ENCODE measurements at regions not wholly inside any gene's neighbourhood (a gene's known extent, or its start where the extent isn't known, plus 50 kb on each side); places are given as distances from the start of the nearest gene placed in this dataset.

DNA sequence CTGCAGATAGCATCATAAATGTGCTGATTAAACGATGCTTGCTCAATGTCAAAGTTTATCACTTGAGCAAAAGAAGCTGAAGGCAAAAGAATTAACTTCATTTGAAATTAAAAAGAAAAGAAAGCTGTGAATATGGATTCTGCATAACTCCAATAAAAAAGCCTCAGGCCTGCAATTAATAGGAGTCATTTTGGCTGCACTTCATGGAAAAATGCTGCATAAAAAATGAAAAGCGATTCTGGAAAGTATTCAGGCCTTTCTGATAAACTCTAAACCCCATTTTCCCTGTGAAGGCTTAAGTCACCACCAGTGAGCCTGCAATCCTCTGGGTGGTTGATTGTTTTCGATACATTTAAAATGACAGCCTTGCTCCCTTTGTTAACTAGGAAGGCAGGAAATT, 1793.4 kb downstream of the SUCLG1 start:
- CTCF ChIA-PET: no interaction called here
- no peaks in the 10 kb centered on the region for H3K36me3 Mint-ChIP-seq
- H3K9me3 Mint-ChIP-seq (ENCODE audit: low read depth): peaks cover 7% of the 10 kb centered on the region
- H3K4me1 Mint-ChIP-seq: no peaks in the 10 kb centered on the region
- no peak overlapping the region for H3K4me3 Mint-ChIP-seq
- no peak for ATAC-seq
- no peak for DNase-seq
- H3K27ac Mint-ChIP-seq: no peak overlapping the region
- no peaks in the 10 kb centered on the region for H3K27me3 Mint-ChIP-seq

DNA sequence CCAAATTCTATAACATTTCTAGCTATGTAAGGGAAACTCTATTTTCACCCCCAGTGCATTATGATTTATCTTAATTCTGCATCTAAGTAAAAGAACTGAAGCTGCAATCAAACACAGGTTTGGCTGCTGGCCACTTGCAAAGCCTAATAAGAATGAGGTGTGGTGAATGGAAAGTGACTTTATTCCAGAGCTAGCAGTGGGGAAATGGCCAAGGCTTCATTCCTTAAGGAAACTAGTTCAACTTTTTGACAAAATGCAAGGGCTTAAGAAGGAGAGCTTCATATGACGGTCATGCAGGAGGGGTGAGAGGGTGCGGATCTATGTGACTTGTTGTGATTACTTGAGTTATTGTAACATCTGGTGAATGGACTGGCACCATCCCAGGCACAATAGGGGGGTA, 1802.0 kb downstream of the SUCLG1 start:
- CTCF ChIA-PET: no interaction called here

DNA sequence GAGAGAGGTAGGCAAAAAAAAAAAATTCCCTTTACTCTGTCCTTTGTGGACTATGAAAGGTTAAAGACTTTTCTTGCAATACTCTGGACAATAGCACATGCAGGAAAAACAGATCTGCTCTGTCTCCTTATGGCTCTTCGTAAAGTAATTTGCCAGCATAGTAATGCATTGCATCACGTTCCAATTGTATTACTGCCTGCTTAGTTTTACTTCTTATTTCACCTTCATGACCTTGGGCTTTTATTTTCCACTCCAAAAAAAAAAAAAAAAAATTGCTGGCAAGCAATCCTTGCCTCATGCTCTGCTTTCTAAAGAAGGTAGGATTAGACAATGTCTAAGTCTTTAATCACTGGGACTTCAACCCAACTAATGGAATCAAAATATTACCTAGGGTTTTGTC, 1802.7 kb downstream of the SUCLG1 start:
- DNase-seq: no peak
- H3K4me1 Mint-ChIP-seq: no peaks in the 10 kb centered on the region
- H3K27ac Mint-ChIP-seq: no peak overlapping the region
- no peak for ATAC-seq
- H3K27me3 Mint-ChIP-seq: no peaks in the 10 kb centered on the region
- H3K9me3 Mint-ChIP-seq (ENCODE audit: low read depth): peaks cover 6% of the 10 kb centered on the region
- no peaks in the 10 kb centered on the region for H3K36me3 Mint-ChIP-seq
- CTCF ChIA-PET: no interaction called here
- no peak overlapping the region for H3K4me3 Mint-ChIP-seq

More for the DNA sequence above, 1802.0 kb downstream of the SUCLG1 start:
- no peak overlapping the region for H3K27ac Mint-ChIP-seq
- peaks cover 6% of the 10 kb centered on the region for H3K9me3 Mint-ChIP-seq (ENCODE audit: low read depth)
- no peaks in the 10 kb centered on the region for H3K36me3 Mint-ChIP-seq
- no peak for ATAC-seq
- no peak for DNase-seq
- H3K27me3 Mint-ChIP-seq: no peaks in the 10 kb centered on the region
- no peak overlapping the region for H3K4me3 Mint-ChIP-seq
- H3K4me1 Mint-ChIP-seq: no peaks in the 10 kb centered on the region

DNA sequence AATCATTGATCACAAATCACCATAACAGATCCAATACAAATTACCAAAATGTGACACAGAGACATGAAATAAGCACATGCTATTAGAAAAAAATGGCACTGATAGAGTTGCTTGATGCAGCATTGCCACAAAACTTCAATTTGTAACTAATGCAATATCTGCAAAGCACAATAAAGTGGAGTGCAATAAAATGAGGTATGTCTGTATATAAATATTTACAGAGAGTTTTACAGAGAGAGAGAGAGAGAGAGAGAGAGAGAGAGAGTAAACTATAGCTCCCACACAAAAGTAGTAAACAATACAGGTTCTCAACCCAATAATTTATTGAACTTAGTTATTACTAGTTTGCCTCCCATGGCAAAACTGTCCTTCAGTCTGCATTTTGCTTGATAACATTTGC, 1807.0 kb downstream of the SUCLG1 start:
- no peaks in the 10 kb centered on the region for H3K27me3 Mint-ChIP-seq
- no peaks in the 10 kb centered on the region for H3K36me3 Mint-ChIP-seq
- H3K4me1 Mint-ChIP-seq: no peaks in the 10 kb centered on the region
- H3K4me3 Mint-ChIP-seq: no peak overlapping the region
- H3K9me3 Mint-ChIP-seq (ENCODE audit: low read depth): peaks cover 16% of the 10 kb centered on the region
- no peak overlapping the region for H3K27ac Mint-ChIP-seq
- no peak for ATAC-seq
- no peak for DNase-seq
- CTCF ChIA-PET: no interaction called here

DNA sequence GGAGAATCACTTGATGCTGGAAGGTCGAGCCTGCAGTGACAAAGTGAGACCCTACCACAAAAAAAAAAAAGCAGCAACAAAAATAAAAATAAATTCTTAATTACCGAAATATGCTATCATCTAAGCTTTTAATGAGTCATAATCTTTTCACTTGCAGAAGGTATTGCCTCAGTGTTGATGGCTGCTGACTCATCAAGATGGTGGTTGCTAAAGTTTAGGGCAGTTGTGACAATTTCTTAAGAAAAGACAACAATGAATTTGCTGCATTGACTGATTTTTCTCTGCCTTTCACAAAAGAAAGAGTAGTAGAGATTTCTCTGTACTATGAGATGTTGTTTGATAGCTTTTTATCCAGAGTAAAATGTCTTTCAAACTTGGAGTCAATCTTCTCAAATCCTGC, 1809.0 kb downstream of the SUCLG1 start:
- Mint-ChIP-seq H3K4me3 (no peak overlapping the region), H3K9me3 (ENCODE audit: low read depth) (peaks cover 19% of the 10 kb centered on the region), H3K36me3 (no peaks in the 10 kb centered on the region), H3K27me3 (no peaks in the 10 kb centered on the region), H3K4me1 (no peaks in the 10 kb centered on the region), H3K27ac (no peak overlapping the region)
- DNase-seq: no peak
- CTCF ChIA-PET: no interaction called here
- ATAC-seq: no peak

DNA sequence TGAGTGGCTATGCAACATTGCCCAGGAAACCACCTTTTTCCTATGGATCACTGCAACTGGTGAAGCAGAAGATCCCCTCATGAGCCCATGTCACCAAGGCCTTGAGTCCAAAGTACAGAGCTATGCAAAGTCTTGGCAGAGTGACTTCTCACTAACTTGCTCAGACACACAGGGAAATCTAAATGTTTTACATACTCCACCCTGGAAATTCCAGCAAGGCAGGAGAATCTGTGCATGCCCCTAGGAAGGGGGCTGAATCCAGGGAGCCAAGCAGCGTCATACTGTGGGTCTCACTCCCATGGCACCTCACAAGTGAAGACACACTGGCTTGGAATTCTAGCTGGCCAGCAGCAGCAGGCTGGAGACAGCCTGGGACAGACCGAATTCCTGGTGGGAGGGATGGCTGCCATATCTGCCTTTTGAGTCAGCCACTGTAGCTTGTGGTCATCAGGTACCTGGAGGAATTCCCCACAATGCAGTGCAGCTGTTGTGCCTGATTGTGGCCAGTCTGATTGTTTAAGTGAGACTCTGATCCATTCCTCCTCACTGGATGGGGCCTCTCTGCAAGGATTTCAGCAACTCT, 1817.4 kb downstream of the SUCLG1 start:
- CTCF ChIA-PET: no interaction called here
- DNase-seq (no peak), ATAC-seq (no peak)
- H3K27ac Mint-ChIP-seq: no peak overlapping the region
- H3K36me3 Mint-ChIP-seq: no peaks in the 10 kb centered on the region
- H3K9me3 Mint-ChIP-seq (ENCODE audit: low read depth): peaks cover 19% of the 10 kb centered on the region
- no peak overlapping the region for H3K4me3 Mint-ChIP-seq
- H3K27me3 Mint-ChIP-seq: no peaks in the 10 kb centered on the region
- H3K4me1 Mint-ChIP-seq: no peaks in the 10 kb centered on the region

DNA sequence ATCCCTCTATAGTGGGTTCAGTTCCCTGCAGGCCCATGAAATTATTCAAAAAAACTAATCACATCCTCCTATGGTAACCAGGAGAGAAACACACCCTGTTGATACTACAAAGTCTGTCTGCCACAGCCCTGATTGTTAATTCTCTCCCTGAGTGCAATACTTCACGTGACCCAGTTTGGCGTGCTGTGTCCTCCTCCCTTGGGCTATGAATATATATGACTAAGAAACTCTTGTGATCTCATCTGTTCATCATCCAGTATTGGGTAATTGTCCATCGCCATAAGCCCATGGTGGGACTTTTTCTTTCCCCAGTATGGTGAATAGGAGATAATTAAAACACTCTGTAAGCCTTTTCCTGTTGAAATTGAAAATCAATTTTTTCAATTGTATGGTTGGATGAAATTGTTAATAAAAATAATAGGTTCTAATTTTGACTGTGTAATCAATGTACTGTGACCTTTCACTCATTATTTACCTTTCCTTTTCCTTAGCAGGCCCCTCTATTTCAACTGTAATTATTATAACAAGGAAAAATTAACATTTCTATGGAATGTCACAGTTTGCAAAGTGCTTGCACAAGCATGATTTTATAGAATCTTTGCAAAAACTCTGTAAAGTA, 1822.6 kb downstream of the SUCLG1 start:
- H3K4me3 Mint-ChIP-seq: no peak overlapping the region
- H3K4me1 Mint-ChIP-seq: no peaks in the 10 kb centered on the region
- DNase-seq: no peak
- CTCF ChIA-PET: no interaction called here
- no peak overlapping the region for H3K27ac Mint-ChIP-seq
- ATAC-seq: no peak
- no peaks in the 10 kb centered on the region for H3K27me3 Mint-ChIP-seq
- H3K9me3 Mint-ChIP-seq (ENCODE audit: low read depth): peaks cover 14% of the 10 kb centered on the region
- H3K36me3 Mint-ChIP-seq: no peaks in the 10 kb centered on the region

DNA sequence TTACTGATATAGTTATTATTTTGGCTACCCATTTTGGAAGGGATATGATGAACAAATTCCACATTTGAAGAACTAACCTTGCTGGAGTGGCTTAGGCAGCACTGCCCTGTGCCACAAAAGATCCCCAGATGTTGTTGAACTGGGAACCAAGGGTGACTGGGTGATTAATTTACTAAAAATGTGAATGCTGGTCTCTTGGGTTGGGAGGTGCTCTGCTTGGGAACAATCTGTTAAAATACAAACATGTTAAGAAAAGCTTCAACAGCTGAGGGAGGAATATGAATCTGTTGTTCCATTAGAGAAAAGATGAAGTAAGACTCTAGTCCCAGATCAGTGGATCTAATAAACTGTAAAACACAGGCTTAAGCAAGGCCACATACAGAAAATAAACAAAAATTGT, 1860.1 kb downstream of the SUCLG1 start:
- H3K4me3 Mint-ChIP-seq: no peak overlapping the region
- H3K36me3 Mint-ChIP-seq: no peaks in the 10 kb centered on the region
- no peaks in the 10 kb centered on the region for H3K27me3 Mint-ChIP-seq
- no peak overlapping the region for H3K27ac Mint-ChIP-seq
- CTCF ChIA-PET: no interaction called here
- DNase-seq (no peak), ATAC-seq (no peak)
- H3K9me3 Mint-ChIP-seq (ENCODE audit: low read depth): peaks cover 2% of the 10 kb centered on the region
- no peaks in the 10 kb centered on the region for H3K4me1 Mint-ChIP-seq

DNA sequence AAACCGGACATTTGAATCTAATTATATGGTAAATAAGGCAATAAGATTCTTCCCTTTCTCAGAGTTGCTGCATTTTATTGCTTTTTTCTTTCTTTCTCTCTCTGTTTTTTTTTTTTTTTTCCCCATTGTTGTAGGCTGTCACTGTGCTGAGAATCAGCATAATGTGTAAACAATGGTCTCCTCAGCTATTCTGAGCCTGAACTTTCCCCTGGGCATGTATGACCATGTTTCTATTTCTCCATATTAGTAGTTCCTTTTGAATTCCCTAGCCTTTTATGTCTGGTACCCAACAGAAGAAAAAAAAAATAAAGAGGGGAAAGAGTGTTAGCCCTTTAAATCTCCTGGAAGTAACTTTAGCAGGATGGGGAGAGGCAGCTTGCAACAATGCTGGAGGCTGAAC, 1862.5 kb downstream of the SUCLG1 start:
- CTCF ChIA-PET: no interaction called here
- H3K4me3 Mint-ChIP-seq: no peak overlapping the region
- no peak overlapping the region for H3K27ac Mint-ChIP-seq
- DNase-seq (no peak), ATAC-seq (no peak)
- no peaks in the 10 kb centered on the region for H3K4me1 Mint-ChIP-seq
- peaks cover 3% of the 10 kb centered on the region for H3K9me3 Mint-ChIP-seq (ENCODE audit: low read depth)
- H3K27me3 Mint-ChIP-seq: no peaks in the 10 kb centered on the region
- no peaks in the 10 kb centered on the region for H3K36me3 Mint-ChIP-seq

DNA sequence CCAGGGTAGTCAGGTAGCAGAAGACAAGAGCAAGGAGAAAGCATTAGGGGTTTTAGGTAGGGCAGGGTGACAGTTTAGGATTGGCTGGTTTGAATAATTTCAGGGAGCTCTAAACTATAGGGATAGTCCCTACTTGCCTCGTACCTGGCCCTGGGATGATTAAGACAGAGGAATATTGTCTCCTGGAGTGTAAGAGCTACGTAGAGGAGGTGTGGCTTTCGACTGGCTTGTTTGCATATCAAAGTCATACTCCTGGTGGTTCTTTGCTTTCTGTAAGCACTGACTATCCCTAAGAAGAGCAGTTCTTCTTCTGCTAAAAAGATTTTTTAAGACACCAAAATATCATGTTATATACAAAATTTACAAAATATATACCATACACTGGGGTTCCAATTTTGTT, 1867.4 kb downstream of the SUCLG1 start:
- Mint-ChIP-seq H3K4me3 (no peak overlapping the region), H3K27me3 (no peaks in the 10 kb centered on the region), H3K9me3 (ENCODE audit: low read depth) (peaks cover 7% of the 10 kb centered on the region), H3K4me1 (no peaks in the 10 kb centered on the region), H3K27ac (no peak overlapping the region), H3K36me3 (no peaks in the 10 kb centered on the region)
- CTCF ChIA-PET: no interaction called here
- ATAC-seq: no peak
- DNase-seq: no peak

DNA sequence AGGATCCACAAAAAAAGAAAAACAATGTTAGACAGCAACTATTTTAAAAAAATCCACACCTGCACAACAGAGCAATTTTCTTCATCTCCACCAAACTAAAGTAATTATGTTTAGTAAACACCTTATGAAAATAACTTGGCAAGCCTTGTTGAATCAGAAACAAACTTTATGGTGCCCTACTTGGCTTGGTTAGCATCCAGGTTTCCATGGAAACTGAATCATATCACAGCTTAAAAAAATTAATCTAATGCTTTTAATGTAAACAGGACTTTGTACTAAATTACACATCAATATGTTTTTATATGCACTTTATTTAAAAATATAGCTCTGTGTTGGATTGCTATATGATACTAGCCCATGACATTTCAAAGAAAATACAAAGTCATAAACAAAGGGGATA, 1882.4 kb downstream of the SUCLG1 start:
- no peaks in the 10 kb centered on the region for H3K4me1 Mint-ChIP-seq
- H3K4me3 Mint-ChIP-seq: no peak overlapping the region
- CTCF ChIA-PET: no interaction called here
- H3K27me3 Mint-ChIP-seq: no peaks in the 10 kb centered on the region
- H3K27ac Mint-ChIP-seq: no peak overlapping the region
- no peak for ATAC-seq
- DNase-seq: no peak
- peaks cover 12% of the 10 kb centered on the region for H3K9me3 Mint-ChIP-seq (ENCODE audit: low read depth)
- no peaks in the 10 kb centered on the region for H3K36me3 Mint-ChIP-seq

DNA sequence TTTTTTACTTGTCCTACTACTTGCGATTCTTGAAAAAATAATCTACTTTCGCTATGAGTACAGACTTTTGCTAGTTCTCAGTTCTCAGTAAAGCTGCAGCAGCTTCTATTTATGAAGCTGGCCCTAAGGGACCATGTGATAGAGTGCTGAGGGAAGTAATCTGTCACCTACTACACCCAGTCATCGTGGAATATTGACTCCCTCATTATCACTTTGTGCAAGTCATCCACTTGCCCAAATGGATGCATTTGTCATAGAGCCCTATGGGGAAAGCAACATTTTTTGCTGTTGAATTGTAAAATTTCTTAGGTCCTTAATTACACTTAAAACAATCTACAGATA, 1919.8 kb downstream of the SUCLG1 start:
- Mint-ChIP-seq H3K36me3 (no peaks in the 10 kb centered on the region), H3K27me3 (no peaks in the 10 kb centered on the region), H3K27ac (no peak overlapping the region), H3K4me3 (no peak overlapping the region), H3K4me1 (no peaks in the 10 kb centered on the region), H3K9me3 (ENCODE audit: low read depth) (peaks cover 7% of the 10 kb centered on the region)
- DNase-seq (no peak), ATAC-seq (no peak)
- CTCF ChIA-PET: no interaction called here

DNA sequence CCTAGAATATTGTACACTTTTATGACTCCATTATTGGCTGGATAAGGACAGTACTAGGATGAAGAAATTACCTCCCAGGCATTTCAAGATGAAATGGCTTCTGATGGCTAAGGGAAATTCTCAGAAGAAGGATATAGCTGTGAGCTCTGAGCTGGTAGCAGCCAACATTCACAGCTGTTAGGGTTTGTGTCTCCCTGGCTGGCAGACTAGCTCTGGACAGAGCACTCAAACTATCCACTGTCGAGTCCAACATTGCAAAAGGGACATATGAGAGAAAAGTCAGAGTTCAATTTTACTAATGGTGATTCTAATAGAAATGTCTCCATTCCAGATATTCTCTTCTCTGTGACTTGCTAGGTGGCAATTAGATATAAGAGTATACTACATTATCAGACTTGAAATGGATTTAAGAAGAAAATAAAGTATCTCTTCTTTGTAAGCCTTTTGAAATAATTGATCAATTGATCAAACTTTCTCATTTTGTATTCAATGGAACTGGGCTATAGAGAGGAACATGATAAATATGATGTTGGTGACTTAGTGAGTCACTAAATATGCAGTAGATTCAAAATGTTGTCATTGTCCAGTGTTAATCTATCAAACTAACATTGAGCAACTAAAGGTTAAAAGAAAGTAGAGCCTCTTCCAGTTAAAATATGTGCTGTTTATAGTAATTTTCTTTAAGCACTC, 1920.3 kb downstream of the SUCLG1 start:
- CTCF ChIA-PET: no interaction called here
- DNase-seq (no peak), ATAC-seq (no peak)
- Mint-ChIP-seq H3K4me3 (no peak overlapping the region), H3K4me1 (no peaks in the 10 kb centered on the region), H3K36me3 (no peaks in the 10 kb centered on the region), H3K27me3 (no peaks in the 10 kb centered on the region), H3K27ac (no peak overlapping the region), H3K9me3 (ENCODE audit: low read depth) (peaks cover 7% of the 10 kb centered on the region)

DNA sequence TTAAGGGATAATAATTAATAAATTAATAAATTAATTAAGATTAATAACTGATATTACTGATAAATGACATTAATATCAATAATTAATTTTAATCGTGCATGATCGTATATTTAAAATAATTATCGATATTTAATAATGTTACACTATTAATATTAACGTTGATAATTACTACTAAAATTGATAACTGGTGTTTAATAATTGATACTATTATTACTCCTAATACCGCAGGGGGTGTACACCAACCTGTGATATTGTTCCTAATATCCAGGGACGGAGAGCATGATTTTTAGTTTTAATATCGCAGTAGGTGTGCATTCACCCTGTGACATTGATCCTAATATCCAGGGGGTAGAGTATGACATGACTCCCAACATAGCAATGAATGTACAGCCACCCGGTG, 1930.8 kb downstream of the SUCLG1 start:
- Mint-ChIP-seq H3K4me1 (no peaks in the 10 kb centered on the region), H3K9me3 (ENCODE audit: low read depth) (peaks cover 14% of the 10 kb centered on the region), H3K4me3 (no peak overlapping the region), H3K36me3 (no peaks in the 10 kb centered on the region), H3K27me3 (no peaks in the 10 kb centered on the region), H3K27ac (no peak overlapping the region)
- DNase-seq: no peak
- ATAC-seq: no peak
- CTCF ChIA-PET: no interaction called here

Measured in activated CD8-positive, alpha-beta memory T cell treated with anti-CD3 and anti-CD28 coated beads, Interleukin-2, amount 10 ng/mL, durations not matched to agents 7 days and 5 days (primary cell).